ENCODE measurements at regions not wholly inside any gene's neighbourhood (a gene's known extent, or its start where the extent isn't known, plus 50 kb on each side); places are given as distances from the start of the nearest gene placed in this dataset.
"Not testable (repeated sequence)": the region's sequence is repeated elsewhere in the genome, so short reads cannot be mapped to it uniquely, and the experiment has no call there.

GRCh38 chr5:166073901-166074581 lies 2217.4 kb upstream of the WWC1 start:
- no peak for DNase-seq (ENCODE audit: low spot score)

GRCh38 chr5:166074582-166075481 lies 2216.6 kb upstream of the WWC1 start:
- no peak for DNase-seq (ENCODE audit: low spot score)

- no peak for DNase-seq (ENCODE audit: low spot score)
Observed at GRCh38 chr5:166083183-166083959, 2208.1 kb upstream of the WWC1 start.

GRCh38 chr5:166086568-166086967 lies 2204.9 kb upstream of the WWC1 start:
- DNase-seq (ENCODE audit: low spot score): no peak

GRCh38 chr5:166088389-166089039 lies 2202.9 kb upstream of the WWC1 start:
- DNase-seq (ENCODE audit: low spot score): no peak

- no peak for DNase-seq (ENCODE audit: low spot score)
Observed at GRCh38 chr5:166091931-166092330, 2199.5 kb upstream of the WWC1 start.

GRCh38 chr5:166093312-166093711 lies 2198.1 kb upstream of the WWC1 start:
- no peak for DNase-seq (ENCODE audit: low spot score)

GRCh38 chr5:166102947-166103346 lies 2188.5 kb upstream of the WWC1 start:
- no peak for DNase-seq (ENCODE audit: low spot score)

GRCh38 chr5:166111021-166111420 lies 2180.4 kb upstream of the WWC1 start:
- no peak for DNase-seq (ENCODE audit: low spot score)

GRCh38 chr5:166117072-166118066 lies 2174.1 kb upstream of the WWC1 start:
- no peak for DNase-seq (ENCODE audit: low spot score)

GRCh38 chr5:166119506-166119905 lies 2171.9 kb upstream of the WWC1 start:
- DNase-seq (ENCODE audit: low spot score): no peak

- no peak for DNase-seq (ENCODE audit: low spot score)
Observed at GRCh38 chr5:166123717-166124116, 2167.7 kb upstream of the WWC1 start.

GRCh38 chr5:166127766-166128570 lies 2163.5 kb upstream of the WWC1 start:
- DNase-seq (ENCODE audit: low spot score): no peak

- DNase-seq (ENCODE audit: low spot score): not testable (repeated sequence)
Observed at GRCh38 chr5:166145107-166145506, 2146.3 kb upstream of the WWC1 start.

GRCh38 chr5:166163996-166164610 lies 2127.3 kb upstream of the WWC1 start:
- no peak for DNase-seq (ENCODE audit: low spot score)

- no peak for DNase-seq (ENCODE audit: low spot score)
Observed at GRCh38 chr5:166165596-166165995, 2125.8 kb upstream of the WWC1 start.

- DNase-seq (ENCODE audit: low spot score): no peak
Observed at GRCh38 chr5:166166071-166166470, 2125.4 kb upstream of the WWC1 start.

- no peak for DNase-seq (ENCODE audit: low spot score)
Observed at GRCh38 chr5:166172597-166172996, 2118.8 kb upstream of the WWC1 start.

GRCh38 chr5:166178411-166179080 lies 2112.9 kb upstream of the WWC1 start:
- no peak for DNase-seq (ENCODE audit: low spot score)

Data from hepatic stellate cell (primary cell).